Astrocyte of the spinal cord (primary cell): ENCODE measurements at regions not wholly inside any gene's neighbourhood (a gene's known extent, or its start where the extent isn't known, plus 50 kb on each side); places are given as distances from the start of the nearest gene placed in this dataset.

Experiments used
- DNase-seq: peaks from one replicate; pipeline ENCODE4 v3.0.0; 2011; ENCODE audit warnings: low read depth, low spot score
- H3K4me3 ChIP-seq: 2 replicates; pipeline ENCODE4 v1.5.1; 2011; ENCODE audit warnings: low read depth, mild to moderate bottlenecking, low read length, moderate library complexity
- in situ Hi-C: cut with HindIII; loops from 2 replicates; pipeline ENCODE4 v1.10.0; 2017; ENCODE audit warnings: low sequenced_read_pairs
- TF ChIP-seq, protein P1 (sequence below): IDR thresholded peaks from 2 replicates; pipeline ENCODE4 v1.5.1; 2012; ENCODE audit warnings: low read depth, mild to moderate bottlenecking, low read length, inconsistent platforms

DNA sequence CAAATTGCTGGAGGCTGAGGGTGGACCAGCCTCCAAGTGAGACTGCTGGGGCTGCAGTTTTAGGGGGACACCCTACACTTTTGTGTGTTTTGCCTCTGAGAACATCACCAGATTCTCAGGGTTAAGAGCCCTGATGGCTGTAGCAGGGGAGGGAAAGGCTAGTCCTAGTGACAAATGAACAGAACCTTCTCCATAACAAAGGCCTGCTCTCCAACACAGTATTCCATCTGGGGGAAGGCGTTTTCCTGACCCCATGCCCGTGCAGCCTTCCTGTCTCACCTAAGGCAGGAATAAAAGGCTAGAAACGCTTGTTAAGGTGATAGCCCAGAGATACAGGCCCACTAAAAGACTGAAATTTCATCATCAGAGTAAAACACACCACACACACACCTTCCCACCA, 50.2 kb upstream of the NSMCE3 start:
- H3K4me3 ChIP-seq, result no peak overlapping the region
- no peak for DNase-seq
- TF ChIP-seq, protein P1, sequence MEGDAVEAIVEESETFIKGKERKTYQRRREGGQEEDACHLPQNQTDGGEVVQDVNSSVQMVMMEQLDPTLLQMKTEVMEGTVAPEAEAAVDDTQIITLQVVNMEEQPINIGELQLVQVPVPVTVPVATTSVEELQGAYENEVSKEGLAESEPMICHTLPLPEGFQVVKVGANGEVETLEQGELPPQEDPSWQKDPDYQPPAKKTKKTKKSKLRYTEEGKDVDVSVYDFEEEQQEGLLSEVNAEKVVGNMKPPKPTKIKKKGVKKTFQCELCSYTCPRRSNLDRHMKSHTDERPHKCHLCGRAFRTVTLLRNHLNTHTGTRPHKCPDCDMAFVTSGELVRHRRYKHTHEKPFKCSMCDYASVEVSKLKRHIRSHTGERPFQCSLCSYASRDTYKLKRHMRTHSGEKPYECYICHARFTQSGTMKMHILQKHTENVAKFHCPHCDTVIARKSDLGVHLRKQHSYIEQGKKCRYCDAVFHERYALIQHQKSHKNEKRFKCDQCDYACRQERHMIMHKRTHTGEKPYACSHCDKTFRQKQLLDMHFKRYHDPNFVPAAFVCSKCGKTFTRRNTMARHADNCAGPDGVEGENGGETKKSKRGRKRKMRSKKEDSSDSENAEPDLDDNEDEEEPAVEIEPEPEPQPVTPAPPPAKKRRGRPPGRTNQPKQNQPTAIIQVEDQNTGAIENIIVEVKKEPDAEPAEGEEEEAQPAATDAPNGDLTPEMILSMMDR, result no peak
- in situ Hi-C loops, result no loop called here
